Spleen (tissue), 7 donors: ENCODE measurements at regions not wholly inside any gene's neighbourhood (a gene's known extent, or its start where the extent isn't known, plus 50 kb on each side); places are given as distances from the start of the nearest gene placed in this dataset.

Experiments used
- POLR2A ChIP-seq, 3 donors: fragments of 450-650 bp; IDR thresholded peaks; one replicate each; pipeline ENCODE4 v1.5.1; 2017; ENCODE audit warnings: antibody characterized with exemption in 3 of 3, mild to moderate bottlenecking in 1 of 3
- POLR2AphosphoS5 ChIP-seq, 3 donors: sonication (generic); formaldehyde crosslinking; IDR thresholded peaks; one replicate each; pipeline ENCODE4 v1.5.1; 2017; ENCODE audit warnings: antibody characterized with exemption in 3 of 3
- TF ChIP-seq, protein P1 (sequence below), 11 experiments: fragments of 200-600 bp in 7 of 11; fragments of 450-650 bp in 4 of 11; sonication (generic) in 4 of 11; IDR thresholded peaks in 8 of 11; conservative IDR thresholded peaks in 3 of 11; 1 replicate in 7 of 11; 2 replicates in 4 of 11; pipeline versions ENCODE4 v1.4.0 to v1.8.0; 2016 to 2021; ENCODE audit warnings: antibody characterized with exemption in 11 of 11, inconsistent platforms in 4 of 11, mild to moderate bottlenecking in 1 of 11
- donor health status: DM: no; HTN: no; CAD: no; lungs with moderate emphysema.
- donor health status: DM: no; HTN: no; CAD: no.
- donor health status: DM: no; HTN: no; CAD: no.

GRCh38 chr5:19411936-19412335 is 576.1 kb downstream of the CDH18 start:
- no peak for TF ChIP-seq POLR2AphosphoS5 (IDR thresholded peaks at IDR 0.05)
- TF ChIP-seq, protein P1, sequence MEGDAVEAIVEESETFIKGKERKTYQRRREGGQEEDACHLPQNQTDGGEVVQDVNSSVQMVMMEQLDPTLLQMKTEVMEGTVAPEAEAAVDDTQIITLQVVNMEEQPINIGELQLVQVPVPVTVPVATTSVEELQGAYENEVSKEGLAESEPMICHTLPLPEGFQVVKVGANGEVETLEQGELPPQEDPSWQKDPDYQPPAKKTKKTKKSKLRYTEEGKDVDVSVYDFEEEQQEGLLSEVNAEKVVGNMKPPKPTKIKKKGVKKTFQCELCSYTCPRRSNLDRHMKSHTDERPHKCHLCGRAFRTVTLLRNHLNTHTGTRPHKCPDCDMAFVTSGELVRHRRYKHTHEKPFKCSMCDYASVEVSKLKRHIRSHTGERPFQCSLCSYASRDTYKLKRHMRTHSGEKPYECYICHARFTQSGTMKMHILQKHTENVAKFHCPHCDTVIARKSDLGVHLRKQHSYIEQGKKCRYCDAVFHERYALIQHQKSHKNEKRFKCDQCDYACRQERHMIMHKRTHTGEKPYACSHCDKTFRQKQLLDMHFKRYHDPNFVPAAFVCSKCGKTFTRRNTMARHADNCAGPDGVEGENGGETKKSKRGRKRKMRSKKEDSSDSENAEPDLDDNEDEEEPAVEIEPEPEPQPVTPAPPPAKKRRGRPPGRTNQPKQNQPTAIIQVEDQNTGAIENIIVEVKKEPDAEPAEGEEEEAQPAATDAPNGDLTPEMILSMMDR (IDR thresholded peaks at IDR 0.05 in 8 of 11, conservative IDR thresholded peaks at IDR 0.05 in 3 of 11): no peak
- TF ChIP-seq POLR2A (IDR thresholded peaks at IDR 0.05): no peak
